GM12892 (cell line): ENCODE measurements at regions not wholly inside any gene's neighbourhood (a gene's known extent, or its start where the extent isn't known, plus 50 kb on each side); places are given as distances from the start of the nearest gene placed in this dataset.

Experiments used
- POLR2A ChIP-seq: IDR thresholded peaks from 2 replicates; pipeline ENCODE4 v1.6.1; 2011; ENCODE audit warnings: low read depth, low read length, control low read depth
- POLR2AphosphoS5 ChIP-seq: IDR thresholded peaks from 2 replicates; pipeline ENCODE4 v1.6.1; 2011; ENCODE audit warnings: low read depth, low read length, control low read depth

DNA sequence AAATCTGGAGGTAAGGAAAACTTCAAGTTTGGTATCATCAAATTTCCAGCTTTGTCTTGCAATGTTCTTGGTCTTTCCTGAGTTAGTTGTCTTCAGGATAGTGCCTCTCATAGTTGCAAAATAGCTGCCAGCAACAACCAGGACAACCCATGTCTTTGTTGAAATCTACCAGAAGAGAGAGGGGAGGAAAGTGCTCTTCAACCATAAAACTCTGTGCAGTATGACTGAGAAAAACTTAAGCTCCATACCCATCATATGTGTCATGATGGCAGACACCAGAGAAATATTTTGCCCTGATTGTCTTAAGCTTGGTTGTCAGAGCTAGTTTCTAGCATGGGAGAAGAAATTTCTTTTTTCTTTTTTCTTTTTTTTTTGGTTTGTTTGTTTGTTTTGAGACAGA, 103.3 kb downstream of the SPRY2 start:
- TF ChIP-seq POLR2AphosphoS5 = no peak
- TF ChIP-seq POLR2A = no peak
